ENCODE measurements at regions not wholly inside any gene's neighbourhood (a gene's known extent, or its start where the extent isn't known, plus 50 kb on each side); places are given as distances from the start of the nearest gene placed in this dataset.

DNA sequence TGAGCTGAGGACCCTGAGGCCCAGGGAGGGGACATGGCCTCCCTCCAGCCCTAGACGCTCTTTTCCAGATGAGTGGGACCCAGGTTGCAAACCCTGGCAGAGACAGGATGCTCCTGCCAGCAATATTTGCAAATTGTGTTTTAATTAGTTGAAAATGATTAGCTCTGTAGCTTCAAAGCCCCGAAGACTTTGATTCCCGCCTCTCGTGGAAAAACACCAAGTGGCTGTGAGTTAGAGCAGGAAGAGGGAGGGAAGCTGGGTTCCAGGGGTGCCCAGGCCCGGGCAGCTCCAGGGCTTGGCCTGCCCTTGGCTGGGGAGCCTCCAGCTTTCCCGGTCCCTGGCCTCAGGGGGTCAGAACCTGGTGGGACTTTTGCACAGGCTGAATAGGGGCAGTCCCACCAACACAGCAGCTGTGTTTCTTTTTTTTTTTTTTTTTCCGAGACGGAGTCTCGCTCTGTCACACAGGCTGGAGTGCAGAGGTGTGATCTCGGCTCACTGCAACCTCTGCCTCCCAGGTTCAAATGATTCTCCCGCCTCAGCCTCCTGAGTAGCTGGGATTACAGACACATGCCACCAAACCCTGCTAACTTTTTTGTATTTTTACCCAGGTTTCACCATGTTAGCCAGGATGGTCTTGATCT is 101.6 kb upstream of the RTL6 start:
- TF ChIP-seq, protein P1, sequence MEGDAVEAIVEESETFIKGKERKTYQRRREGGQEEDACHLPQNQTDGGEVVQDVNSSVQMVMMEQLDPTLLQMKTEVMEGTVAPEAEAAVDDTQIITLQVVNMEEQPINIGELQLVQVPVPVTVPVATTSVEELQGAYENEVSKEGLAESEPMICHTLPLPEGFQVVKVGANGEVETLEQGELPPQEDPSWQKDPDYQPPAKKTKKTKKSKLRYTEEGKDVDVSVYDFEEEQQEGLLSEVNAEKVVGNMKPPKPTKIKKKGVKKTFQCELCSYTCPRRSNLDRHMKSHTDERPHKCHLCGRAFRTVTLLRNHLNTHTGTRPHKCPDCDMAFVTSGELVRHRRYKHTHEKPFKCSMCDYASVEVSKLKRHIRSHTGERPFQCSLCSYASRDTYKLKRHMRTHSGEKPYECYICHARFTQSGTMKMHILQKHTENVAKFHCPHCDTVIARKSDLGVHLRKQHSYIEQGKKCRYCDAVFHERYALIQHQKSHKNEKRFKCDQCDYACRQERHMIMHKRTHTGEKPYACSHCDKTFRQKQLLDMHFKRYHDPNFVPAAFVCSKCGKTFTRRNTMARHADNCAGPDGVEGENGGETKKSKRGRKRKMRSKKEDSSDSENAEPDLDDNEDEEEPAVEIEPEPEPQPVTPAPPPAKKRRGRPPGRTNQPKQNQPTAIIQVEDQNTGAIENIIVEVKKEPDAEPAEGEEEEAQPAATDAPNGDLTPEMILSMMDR (conservative IDR thresholded peaks at IDR 0.05; ENCODE audit: low read depth, low read length), result no peak
- TF ChIP-seq RFX5 (IDR thresholded peaks at IDR 0.05; ENCODE audit: low read depth, low read length), result no peak
- no peak for TF ChIP-seq MAZ (IDR thresholded peaks at IDR 0.05; ENCODE audit: borderline replicate concordance, low read depth, low read length)
- no peak for TF ChIP-seq POLR2A (IDR thresholded peaks at IDR 0.05; ENCODE audit: low read depth, low read length)
- TF ChIP-seq RAD21 (IDR thresholded peaks at IDR 0.05; ENCODE audit: low read length), result no peak
- TF ChIP-seq CEBPB (IDR thresholded peaks at IDR 0.05; ENCODE audit: low read depth, low read length), result no peak
- no peak for TF ChIP-seq SMC3 (IDR thresholded peaks at IDR 0.05; ENCODE audit: low read depth, low read length)
- no peak for TF ChIP-seq RCOR1 (IDR thresholded peaks at IDR 0.05; ENCODE audit: insufficient replicate concordance, low read length)
- TF ChIP-seq, protein P2, sequence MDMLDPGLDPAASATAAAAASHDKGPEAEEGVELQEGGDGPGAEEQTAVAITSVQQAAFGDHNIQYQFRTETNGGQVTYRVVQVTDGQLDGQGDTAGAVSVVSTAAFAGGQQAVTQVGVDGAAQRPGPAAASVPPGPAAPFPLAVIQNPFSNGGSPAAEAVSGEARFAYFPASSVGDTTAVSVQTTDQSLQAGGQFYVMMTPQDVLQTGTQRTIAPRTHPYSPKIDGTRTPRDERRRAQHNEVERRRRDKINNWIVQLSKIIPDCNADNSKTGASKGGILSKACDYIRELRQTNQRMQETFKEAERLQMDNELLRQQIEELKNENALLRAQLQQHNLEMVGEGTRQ (IDR thresholded peaks at IDR 0.05; ENCODE audit: low read depth, low read length), result no peak
- TF ChIP-seq FOS (IDR thresholded peaks at IDR 0.05; ENCODE audit: low read depth, low read length), result no peak
- TF ChIP-seq BHLHE40 (IDR thresholded peaks at IDR 0.05; ENCODE audit: low read depth, low read length), result no peak
- no peak for TF ChIP-seq MXI1 (IDR thresholded peaks at IDR 0.05; ENCODE audit: borderline replicate concordance, low read depth, low read length)
